Activated CD4-positive, alpha-beta T cell treated with anti-CD3 and anti-CD28 coated beads for 36 hours (primary cell): ENCODE measurements at regions not wholly inside any gene's neighbourhood (a gene's known extent, or its start where the extent isn't known, plus 50 kb on each side); places are given as distances from the start of the nearest gene placed in this dataset.

Experiments used
- ATAC-seq: fragments of 200-7000 bp; cut with Tn5 transposase; one replicate; pipeline ENCODE4 v1.10.0; 2021; ENCODE audit warnings: mild to moderate bottlenecking, moderate library complexity
- CTCF ChIA-PET: fragments of 350-600 bp; sonication (Branson Sonifier 250); formaldehyde crosslinking; loops from one replicate; lab custom pipeline; 2021; ENCODE audit warnings: antibody characterized with exemption; lab: Charles Lee
- POLR2A ChIA-PET: fragments of 350-600 bp; sonication (Branson Sonifier 250); formaldehyde crosslinking; loops from one replicate; lab custom pipeline; 2021; ENCODE audit warnings: antibody characterized with exemption, inconsistent platforms; lab: Charles Lee
- DNase-seq: peaks from one replicate; pipeline ENCODE4 v3.0.0-alpha.2; 2020
- H3K27ac Mint-ChIP-seq: one replicate; pipeline ENCODE4 v1.8.0; 2021; ENCODE audit warnings: mixed read lengths
- H3K27me3 Mint-ChIP-seq: one replicate; pipeline ENCODE4 v1.8.0; 2021; ENCODE audit warnings: mixed read lengths
- H3K36me3 Mint-ChIP-seq: one replicate; pipeline ENCODE4 v1.8.0; 2021; ENCODE audit warnings: low read depth, mixed read lengths
- H3K4me1 Mint-ChIP-seq: one replicate; pipeline ENCODE4 v1.8.0; 2021; ENCODE audit warnings: mixed read lengths
- H3K4me3 Mint-ChIP-seq: one replicate; pipeline ENCODE4 v1.8.0; 2021; ENCODE audit warnings: mild to moderate bottlenecking, moderate library complexity, mixed read lengths
- H3K9me3 Mint-ChIP-seq: one replicate; pipeline ENCODE4 v1.8.0; 2021; ENCODE audit warnings: low read depth, mixed read lengths
- intact Hi-C, 2 experiments: fragments of 100-400 bp; cut with DNase I in 1 of 2; cut with micrococcal nuclease in 1 of 2; formaldehyde crosslinking; loops; one replicate each; pipeline versions ENCODE4 v1.14.2 to v1.15.1; 2022 to 2024; cut with DNase I, micrococcal nuclease

- ChIA-PET CTCF (no interaction called here), POLR2A (no interaction called here)
- no peak for DNase-seq
- Mint-ChIP-seq H3K27me3 (no peaks in the 10 kb centered on the region), H3K4me3 (no peak overlapping the region), H3K36me3 (no peaks in the 10 kb centered on the region), H3K9me3 (peaks cover 8% of the 10 kb centered on the region), H3K4me1 (no peaks in the 10 kb centered on the region), H3K27ac (no peak overlapping the region)
- ATAC-seq: no peak
- intact Hi-C loops: no loop called here
Measured at GRCh38 chr10:24091256-24091655, 117.7 kb upstream of the KIAA1217 start.

GRCh38 chr10:24096281-24096680 is 112.7 kb upstream of the KIAA1217 start:
- Mint-ChIP-seq H3K27me3 (no peaks in the 10 kb centered on the region), H3K4me1 (no peaks in the 10 kb centered on the region), H3K36me3 (no peaks in the 10 kb centered on the region), H3K4me3 (no peak overlapping the region), H3K27ac (no peak overlapping the region), H3K9me3 (peaks cover 5% of the 10 kb centered on the region)
- ChIA-PET POLR2A (no interaction called here), CTCF (no interaction called here)
- ATAC-seq (no peak), DNase-seq (no peak)
- intact Hi-C loops: no loop called here

GRCh38 chr10:24097751-24098207 is 111.2 kb upstream of the KIAA1217 start:
- Mint-ChIP-seq H3K4me1 (no peaks in the 10 kb centered on the region), H3K36me3 (no peaks in the 10 kb centered on the region), H3K9me3 (peaks cover 5% of the 10 kb centered on the region), H3K27me3 (no peaks in the 10 kb centered on the region), H3K27ac (no peak overlapping the region), H3K4me3 (no peak overlapping the region)
- CTCF ChIA-PET: no interaction called here
- intact Hi-C loops: no loop called here
- ATAC-seq (no peak), DNase-seq (no peak)
- POLR2A ChIA-PET: no interaction called here

GRCh38 chr10:24104895-24105294 is 104.0 kb upstream of the KIAA1217 start:
- Mint-ChIP-seq H3K27ac (no peak overlapping the region), H3K4me3 (no peak overlapping the region), H3K4me1 (no peaks in the 10 kb centered on the region), H3K9me3 (no peaks in the 10 kb centered on the region), H3K36me3 (no peaks in the 10 kb centered on the region), H3K27me3 (no peaks in the 10 kb centered on the region)
- intact Hi-C loops: no loop called here
- POLR2A ChIA-PET: no interaction called here
- no peak for ATAC-seq
- no peak for DNase-seq
- CTCF ChIA-PET: no interaction called here

- H3K27ac Mint-ChIP-seq: no peak overlapping the region
- intact Hi-C loops: no loop called here
- H3K36me3 Mint-ChIP-seq: no peaks in the 10 kb centered on the region
- DNase-seq: no peak
- no peak overlapping the region for H3K4me3 Mint-ChIP-seq
- no peaks in the 10 kb centered on the region for H3K4me1 Mint-ChIP-seq
- POLR2A ChIA-PET: no interaction called here
- no peaks in the 10 kb centered on the region for H3K9me3 Mint-ChIP-seq
- CTCF ChIA-PET: no interaction called here
- no peak for ATAC-seq
- H3K27me3 Mint-ChIP-seq: peaks cover 2% of the 10 kb centered on the region
Measured at GRCh38 chr10:24113901-24114300, 95.0 kb upstream of the KIAA1217 start.

- no peaks in the 10 kb centered on the region for H3K9me3 Mint-ChIP-seq
- H3K27ac Mint-ChIP-seq: no peak overlapping the region
- DNase-seq: no peak
- ChIA-PET POLR2A (no interaction called here), CTCF (no interaction called here)
- no peak overlapping the region for H3K4me3 Mint-ChIP-seq
- H3K4me1 Mint-ChIP-seq: no peaks in the 10 kb centered on the region
- no peaks in the 10 kb centered on the region for H3K36me3 Mint-ChIP-seq
- intact Hi-C loops: no loop called here
- no peak for ATAC-seq
- peaks cover 2% of the 10 kb centered on the region for H3K27me3 Mint-ChIP-seq
Measured at GRCh38 chr10:24114556-24114955, 94.4 kb upstream of the KIAA1217 start.

GRCh38 chr10:24115403-24115802 is 93.5 kb upstream of the KIAA1217 start:
- no peak overlapping the region for H3K27ac Mint-ChIP-seq
- H3K9me3 Mint-ChIP-seq: no peaks in the 10 kb centered on the region
- CTCF ChIA-PET: no interaction called here
- POLR2A ChIA-PET: no interaction called here
- H3K4me3 Mint-ChIP-seq: no peak overlapping the region
- DNase-seq (no peak), ATAC-seq (no peak)
- intact Hi-C loops: no loop called here
- no peaks in the 10 kb centered on the region for H3K4me1 Mint-ChIP-seq
- H3K27me3 Mint-ChIP-seq: peaks cover 2% of the 10 kb centered on the region
- H3K36me3 Mint-ChIP-seq: no peaks in the 10 kb centered on the region

GRCh38 chr10:24118246-24118645 is 90.7 kb upstream of the KIAA1217 start:
- CTCF ChIA-PET: no interaction called here

GRCh38 chr10:24119896-24120295 is 89.0 kb upstream of the KIAA1217 start:
- POLR2A ChIA-PET: no interaction called here

More at GRCh38 chr10:24118246-24118645, 90.7 kb upstream of the KIAA1217 start:
- Mint-ChIP-seq H3K9me3 (no peaks in the 10 kb centered on the region), H3K36me3 (no peaks in the 10 kb centered on the region), H3K4me1 (no peaks in the 10 kb centered on the region), H3K4me3 (no peak overlapping the region), H3K27me3 (peaks cover 2% of the 10 kb centered on the region), H3K27ac (no peak overlapping the region)
- DNase-seq: no peak
- intact Hi-C loops: no loop called here
- POLR2A ChIA-PET: no interaction called here
- ATAC-seq: no peak

GRCh38 chr10:24120646-24121045 is 88.3 kb upstream of the KIAA1217 start:
- ChIA-PET POLR2A (no interaction called here), CTCF (no interaction called here)
- H3K4me1 Mint-ChIP-seq: no peaks in the 10 kb centered on the region
- H3K27me3 Mint-ChIP-seq: peaks cover 2% of the 10 kb centered on the region
- no peak overlapping the region for H3K4me3 Mint-ChIP-seq
- H3K27ac Mint-ChIP-seq: no peak overlapping the region
- no peaks in the 10 kb centered on the region for H3K9me3 Mint-ChIP-seq
- intact Hi-C loops: no loop called here
- DNase-seq (no peak), ATAC-seq (peak; percentile 42)
- no peaks in the 10 kb centered on the region for H3K36me3 Mint-ChIP-seq

More at GRCh38 chr10:24119896-24120295, 89.0 kb upstream of the KIAA1217 start:
- Mint-ChIP-seq H3K27me3 (peaks cover 2% of the 10 kb centered on the region), H3K4me3 (no peak overlapping the region), H3K9me3 (no peaks in the 10 kb centered on the region), H3K4me1 (no peaks in the 10 kb centered on the region), H3K27ac (no peak overlapping the region), H3K36me3 (no peaks in the 10 kb centered on the region)
- CTCF ChIA-PET: no interaction called here
- no peak for DNase-seq
- ATAC-seq: no peak
- intact Hi-C loops: no loop called here

GRCh38 chr10:24127516-24127915 is 81.4 kb upstream of the KIAA1217 start:
- H3K27ac Mint-ChIP-seq: no peak overlapping the region
- intact Hi-C loops: no loop called here
- DNase-seq (no peak), ATAC-seq (no peak)
- no peaks in the 10 kb centered on the region for H3K36me3 Mint-ChIP-seq
- CTCF ChIA-PET: no interaction called here
- H3K27me3 Mint-ChIP-seq: no peaks in the 10 kb centered on the region
- POLR2A ChIA-PET: no interaction called here
- H3K4me3 Mint-ChIP-seq: no peak overlapping the region
- H3K4me1 Mint-ChIP-seq: no peaks in the 10 kb centered on the region
- no peaks in the 10 kb centered on the region for H3K9me3 Mint-ChIP-seq

- no peak overlapping the region for H3K27ac Mint-ChIP-seq
- no peak overlapping the region for H3K4me3 Mint-ChIP-seq
- no peaks in the 10 kb centered on the region for H3K9me3 Mint-ChIP-seq
- CTCF ChIA-PET: interaction anchor here (1.1 kb wide), 1 partner anchor 11 kb away, joined by 3 read pairs; no protein-coding TSS in a partner anchor
- POLR2A ChIA-PET: no interaction called here
- intact Hi-C loops: no loop called here
- H3K4me1 Mint-ChIP-seq: no peaks in the 10 kb centered on the region
- ATAC-seq (no peak), DNase-seq (no peak)
- no peaks in the 10 kb centered on the region for H3K27me3 Mint-ChIP-seq
- H3K36me3 Mint-ChIP-seq: no peaks in the 10 kb centered on the region
Measured at GRCh38 chr10:24128066-24128730, 80.7 kb upstream of the KIAA1217 start.
